Dedifferentiated amniotic fluid mesenchymal stem cell (primary cell): ENCODE measurements at regions not wholly inside any gene's neighbourhood (a gene's known extent, or its start where the extent isn't known, plus 50 kb on each side); places are given as distances from the start of the nearest gene placed in this dataset.

ENCODE experiments used
- DNase-seq: peaks from one replicate; pipeline ENCODE4 v3.0.0-alpha.2; 2016; ENCODE audit errors: extremely low spot score

DNA sequence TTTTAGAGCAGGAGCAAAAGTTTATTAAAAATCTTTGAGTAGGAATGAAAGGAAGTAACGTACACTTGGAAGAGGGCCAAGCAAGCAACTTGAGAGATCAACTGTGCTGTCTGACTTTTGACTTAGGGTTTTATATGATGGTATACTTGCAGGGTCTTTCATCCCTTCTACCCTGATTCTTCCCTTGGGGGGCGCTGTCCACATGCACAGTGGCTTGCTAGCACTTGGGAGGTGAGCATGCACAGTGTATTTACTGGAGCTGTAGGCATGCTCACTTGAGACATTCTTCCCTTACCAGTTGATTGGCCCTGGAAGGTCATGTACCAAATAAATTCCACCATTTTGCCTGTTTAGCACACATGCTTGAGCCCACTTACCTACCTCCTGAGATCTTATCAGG is 1001.3 kb upstream of the ADGRL2 start:
- DNase-seq, result no peak

DNA sequence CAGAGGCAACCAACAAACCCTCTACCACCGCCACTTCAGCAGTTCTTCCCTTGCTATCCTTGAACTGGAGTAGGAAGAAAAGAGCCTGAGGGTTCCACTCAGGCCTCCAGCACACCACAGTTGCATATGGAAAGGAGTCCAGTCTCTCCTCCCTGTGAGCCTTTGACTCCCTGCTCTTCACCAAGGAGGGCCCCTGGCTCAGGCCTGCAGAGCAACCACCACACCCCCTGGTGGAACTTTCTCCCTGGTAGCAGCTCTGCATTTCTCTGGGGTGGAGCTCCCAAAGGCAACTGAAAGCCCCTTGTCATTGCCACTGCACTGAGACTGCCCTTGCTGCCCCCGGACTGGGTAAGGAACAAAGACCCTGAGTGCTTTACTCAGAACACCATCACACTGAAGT is 1021.5 kb upstream of the ADGRL2 start:
- no peak for DNase-seq

DNA sequence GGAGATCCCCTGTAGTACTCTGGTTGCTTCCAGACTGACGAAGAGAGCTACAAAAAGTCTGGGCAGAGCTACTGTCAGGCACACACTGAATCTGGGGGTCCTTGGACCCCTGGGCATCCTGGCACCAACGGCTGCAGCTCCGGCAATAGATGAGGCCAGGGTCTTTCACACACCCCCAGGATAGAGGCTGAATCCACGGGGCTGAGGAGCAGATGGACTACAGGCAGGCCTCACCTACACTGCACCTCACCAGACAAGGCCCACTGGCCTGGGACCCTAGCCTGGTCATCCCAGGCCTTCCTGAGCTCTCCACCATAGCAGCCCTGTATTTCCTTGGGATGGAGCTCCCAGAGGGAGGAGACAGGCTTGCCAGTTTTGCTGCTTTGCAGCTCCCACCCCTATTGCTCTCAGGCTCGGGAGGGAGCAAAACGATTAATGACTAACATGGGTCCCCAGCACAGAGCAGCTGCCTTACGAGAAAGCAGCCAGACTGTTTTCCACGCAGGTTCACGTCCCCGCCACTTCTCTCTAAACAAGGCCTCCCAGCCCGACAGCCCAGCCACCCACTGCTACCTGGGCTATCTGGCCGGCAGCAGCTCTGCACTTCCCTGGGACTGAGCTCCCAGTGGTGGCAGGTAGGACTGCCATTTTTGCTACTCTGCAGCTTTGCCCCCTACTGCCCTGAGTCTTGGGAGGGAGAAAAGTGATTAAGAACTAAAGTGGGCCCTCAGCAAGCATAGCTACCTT is 1022.5 kb upstream of the ADGRL2 start:
- DNase-seq, result no peak

DNA sequence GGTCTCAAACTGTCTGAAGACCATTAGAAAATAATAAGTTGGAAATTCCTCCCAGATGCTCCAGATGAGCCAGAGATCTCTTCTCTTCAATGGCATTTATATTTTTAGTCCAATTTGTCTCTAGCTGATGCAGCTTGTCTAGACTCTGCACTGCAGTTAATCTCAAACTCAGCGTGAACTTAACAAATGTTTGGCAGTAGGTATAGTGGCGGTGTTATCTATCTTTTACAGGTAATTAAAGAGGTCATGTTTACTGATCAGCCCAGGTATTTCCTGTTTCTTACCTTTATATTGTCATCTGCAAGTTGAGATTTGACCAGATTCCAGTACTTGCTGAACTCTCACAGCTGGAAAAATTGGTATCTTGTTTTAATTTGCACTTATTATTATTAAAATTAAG is 1024.5 kb upstream of the ADGRL2 start:
- no peak for DNase-seq

DNA sequence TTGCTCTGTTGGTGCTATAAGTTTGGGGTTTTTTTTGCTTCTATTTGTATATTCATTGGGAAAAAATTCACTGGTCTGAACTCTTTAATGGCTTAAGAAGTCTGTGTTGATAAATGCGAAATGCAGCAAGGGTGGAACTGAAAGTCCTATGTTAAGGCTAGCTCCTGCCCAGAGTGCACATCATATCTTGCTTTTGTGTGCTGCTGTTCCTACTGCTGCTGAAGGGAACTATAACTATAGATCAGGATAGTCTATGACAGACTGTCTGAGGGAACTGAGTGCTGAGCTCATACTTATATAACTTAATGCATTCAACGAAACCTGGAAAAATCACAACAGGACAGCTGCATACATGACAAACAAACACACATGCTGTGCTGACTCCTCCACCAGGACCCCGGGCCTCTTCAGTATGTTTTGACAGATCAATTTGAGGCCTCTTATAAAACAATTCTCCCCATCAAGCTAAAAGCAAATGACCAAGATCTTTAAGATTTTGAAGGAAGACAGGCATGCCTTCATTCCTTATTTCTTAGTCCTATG is 1031.5 kb upstream of the ADGRL2 start:
- DNase-seq, result no peak

DNA sequence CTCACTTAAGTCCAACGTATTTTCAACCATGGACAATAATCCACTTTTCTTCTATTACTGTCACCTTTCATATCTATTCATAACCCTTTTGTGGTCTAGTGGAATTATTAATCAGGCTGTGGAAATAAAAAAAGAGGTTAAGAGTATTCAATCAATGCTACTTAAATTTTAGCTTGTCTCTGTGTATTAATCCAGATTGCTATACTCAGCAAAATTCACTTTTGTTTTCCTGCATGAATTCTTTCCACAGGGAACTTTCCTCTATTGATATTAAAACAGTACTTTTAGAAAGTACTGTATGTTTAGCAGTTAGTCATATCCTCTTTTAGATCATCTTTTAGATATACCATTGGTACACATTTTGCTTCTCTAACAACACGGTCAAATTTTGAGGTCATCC is 1033.0 kb upstream of the ADGRL2 start:
- DNase-seq, result no peak

DNA sequence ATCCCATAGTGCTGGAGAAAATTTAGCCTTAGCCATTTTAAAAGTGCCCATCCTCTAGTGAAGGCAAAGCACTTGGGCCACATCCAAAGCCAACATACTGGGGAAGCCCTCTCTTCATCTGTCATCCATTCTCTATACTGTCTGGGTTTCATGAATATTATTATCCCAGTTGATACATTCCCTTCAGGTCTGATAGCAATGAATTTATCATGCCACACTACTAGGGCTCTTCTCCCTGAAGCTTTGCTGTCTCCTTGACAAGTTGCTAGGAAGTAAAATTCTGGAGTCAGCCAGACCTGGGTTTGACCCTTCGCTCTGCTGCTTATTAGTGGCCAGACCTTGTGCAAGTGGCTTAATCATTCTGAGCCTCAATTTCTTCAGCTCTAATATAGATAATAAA is 1041.4 kb upstream of the ADGRL2 start:
- no peak for DNase-seq

DNA sequence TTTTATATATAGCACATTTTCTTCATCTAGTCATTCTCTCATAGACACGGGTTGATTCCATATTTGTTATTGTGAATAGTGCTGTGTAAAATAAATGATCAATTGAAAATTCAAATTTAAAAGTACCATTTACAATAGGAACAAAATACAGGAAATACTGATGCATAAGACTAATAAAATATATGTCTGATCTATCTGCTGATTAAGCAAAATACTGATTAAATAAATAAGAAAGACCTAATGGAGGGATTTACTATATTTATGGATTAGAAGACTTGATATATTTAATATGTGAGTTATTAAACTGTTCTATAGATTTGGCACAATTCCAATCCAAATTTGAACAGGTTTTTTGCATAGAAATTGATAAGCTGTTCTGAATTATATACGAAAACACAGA is 1044.8 kb upstream of the ADGRL2 start:
- DNase-seq, result no peak

DNA sequence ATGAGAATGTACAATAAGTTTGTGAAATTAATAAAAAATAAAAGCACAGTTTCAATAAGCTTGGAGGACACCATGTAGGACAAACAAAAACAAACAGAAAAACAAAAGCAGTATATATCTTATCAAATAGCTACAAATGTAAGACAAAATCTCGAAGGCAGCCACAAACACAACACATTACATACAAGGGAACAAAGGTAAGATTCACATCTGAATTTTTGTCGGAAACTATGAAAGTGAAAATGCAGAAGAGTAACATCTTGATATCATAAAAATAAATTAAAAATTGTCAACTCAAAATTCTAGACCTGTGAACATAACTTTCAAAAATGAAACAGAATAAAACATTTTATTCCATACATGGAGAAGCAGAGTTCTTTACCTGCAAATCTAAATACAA is 1049.5 kb upstream of the ADGRL2 start:
- DNase-seq, result no peak

DNA sequence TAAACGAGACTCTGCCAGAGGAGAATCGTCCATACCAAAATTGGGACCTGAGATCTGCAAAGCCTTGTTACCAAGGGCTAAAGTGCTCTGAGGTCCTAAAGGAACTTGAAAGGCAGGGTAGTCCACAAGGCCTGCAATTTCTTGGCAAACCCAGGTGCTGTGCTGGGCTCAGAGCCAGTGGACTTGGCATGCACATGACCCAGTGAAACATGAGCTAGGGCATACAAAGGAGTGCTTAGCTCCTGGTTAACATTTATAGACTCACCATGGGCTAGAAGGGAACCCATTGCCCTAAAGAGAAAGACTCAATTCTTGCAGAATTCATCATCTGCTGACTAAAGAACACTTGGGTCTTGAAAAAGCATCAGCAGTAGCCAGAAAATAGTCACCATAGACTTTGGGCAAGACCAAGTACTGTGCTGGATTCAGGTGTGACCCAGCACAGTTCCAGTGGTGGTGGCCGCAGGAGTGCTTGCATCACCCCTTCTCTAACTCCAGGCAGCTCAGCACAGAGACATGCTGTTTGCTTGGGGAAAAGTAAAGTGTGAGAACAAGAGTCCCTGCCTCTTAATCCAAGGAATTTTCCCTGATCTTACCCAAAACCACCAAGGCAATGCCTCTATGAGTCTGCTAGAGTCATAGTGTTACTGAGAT is 1069.4 kb upstream of the ADGRL2 start:
- DNase-seq, result no peak

DNA sequence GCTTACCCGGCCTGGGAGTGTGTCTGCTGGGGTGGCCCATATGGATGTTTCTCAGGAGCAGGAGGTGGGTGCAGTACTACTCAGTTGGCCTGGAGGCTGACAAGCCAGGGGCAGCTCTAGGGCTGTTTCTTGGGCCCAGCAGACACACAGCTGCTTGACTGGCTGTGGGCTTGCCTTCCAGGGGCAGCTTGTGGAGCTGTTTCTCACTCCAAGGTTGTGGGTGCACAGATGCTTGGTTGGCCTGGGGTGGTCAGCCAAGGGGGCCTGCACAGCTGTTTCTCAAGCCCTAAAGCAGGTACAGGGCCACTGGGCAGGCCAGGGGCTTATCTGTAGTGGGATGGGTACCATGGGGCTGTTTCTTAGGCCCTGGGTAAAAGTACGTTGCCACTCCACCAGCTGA is 1078.1 kb upstream of the ADGRL2 start:
- no peak for DNase-seq

DNA sequence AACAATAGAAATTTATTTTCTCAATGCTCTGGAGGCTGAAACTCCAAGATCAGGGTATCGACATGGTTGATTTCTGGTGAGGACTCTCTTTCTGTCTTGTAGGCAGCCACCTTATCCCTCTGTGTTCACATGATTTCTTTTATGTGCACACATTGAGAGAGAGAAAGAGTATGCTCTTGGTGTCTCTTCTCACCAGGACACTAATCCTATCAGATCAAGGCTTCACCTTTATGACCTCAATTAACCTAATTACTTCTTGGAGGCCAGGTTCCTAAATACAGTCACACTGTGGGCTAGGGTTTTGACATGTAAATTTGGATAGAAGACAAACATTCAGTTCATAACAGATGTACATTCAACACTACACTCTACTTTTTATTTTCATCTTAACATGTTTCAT is 1094.2 kb upstream of the ADGRL2 start:
- no peak for DNase-seq

DNA sequence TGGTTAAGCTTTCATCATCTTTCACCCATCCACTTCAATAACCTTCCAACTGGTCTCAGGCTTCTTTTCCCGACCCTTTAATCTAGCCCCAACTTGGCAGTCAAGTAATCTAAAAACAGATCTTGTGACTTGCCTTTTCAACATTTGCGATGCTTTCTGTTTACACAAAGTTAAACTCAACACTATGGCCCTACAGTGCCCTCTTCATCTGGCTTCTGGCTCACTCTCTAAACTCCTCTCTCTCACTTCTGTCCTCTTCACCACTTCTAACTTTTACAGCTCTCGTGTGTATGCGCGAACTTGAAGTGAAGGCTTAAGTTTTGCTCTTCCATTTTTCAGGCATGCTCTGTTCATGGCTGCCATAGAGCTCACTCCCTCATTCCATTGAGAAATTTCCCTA is 1122.3 kb upstream of the ADGRL2 start:
- no peak for DNase-seq

DNA sequence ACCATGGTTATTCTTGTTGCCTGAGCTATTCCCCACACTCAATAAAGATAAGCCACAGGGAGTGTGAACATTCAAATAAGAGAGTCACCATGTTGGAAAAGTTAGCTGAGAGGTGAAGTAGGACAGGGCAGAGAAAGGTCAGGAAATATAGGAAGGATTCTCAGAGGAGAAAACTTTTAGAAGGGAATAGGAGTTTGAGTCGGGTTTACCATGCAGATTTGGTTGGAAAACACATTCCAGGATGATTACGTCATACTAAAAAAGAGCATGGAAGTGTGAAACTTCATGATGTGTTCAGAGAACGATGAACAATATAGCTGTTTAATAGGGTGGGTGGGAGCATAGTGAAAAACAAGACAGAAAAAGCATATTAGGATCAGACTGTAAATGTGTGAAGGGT is 1125.3 kb upstream of the ADGRL2 start:
- no peak for DNase-seq

DNA sequence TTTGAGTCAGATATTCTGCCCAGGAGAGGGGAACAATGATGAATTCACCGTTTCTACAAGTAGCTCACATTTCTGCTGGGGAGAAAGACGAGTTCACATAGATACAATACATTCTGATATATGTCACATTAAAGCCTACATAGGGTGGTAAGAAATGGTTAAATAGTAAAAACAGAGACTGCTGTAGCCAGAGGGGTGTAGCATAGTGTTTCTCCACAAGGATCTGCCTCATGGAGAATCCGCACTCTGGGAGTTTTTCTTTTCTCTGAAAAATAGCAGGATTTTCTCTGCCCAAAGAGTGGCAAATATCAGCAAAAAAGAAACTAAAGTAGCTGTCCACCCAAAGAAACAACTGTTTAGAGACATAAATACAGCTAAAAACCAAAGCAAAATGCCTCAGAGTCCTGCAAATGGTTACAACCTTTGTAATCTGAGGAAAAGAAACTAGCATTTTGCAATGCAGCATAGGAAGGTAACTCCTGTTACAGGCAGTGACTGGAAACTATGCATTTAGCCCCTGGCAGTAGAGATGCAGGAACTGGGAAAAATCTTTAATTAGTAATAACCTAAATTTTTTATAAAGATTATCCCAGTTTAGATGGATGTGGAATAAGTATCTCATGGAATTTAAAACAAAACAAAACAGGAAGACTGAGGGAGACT is 1126.7 kb upstream of the ADGRL2 start:
- no peak for DNase-seq

DNA sequence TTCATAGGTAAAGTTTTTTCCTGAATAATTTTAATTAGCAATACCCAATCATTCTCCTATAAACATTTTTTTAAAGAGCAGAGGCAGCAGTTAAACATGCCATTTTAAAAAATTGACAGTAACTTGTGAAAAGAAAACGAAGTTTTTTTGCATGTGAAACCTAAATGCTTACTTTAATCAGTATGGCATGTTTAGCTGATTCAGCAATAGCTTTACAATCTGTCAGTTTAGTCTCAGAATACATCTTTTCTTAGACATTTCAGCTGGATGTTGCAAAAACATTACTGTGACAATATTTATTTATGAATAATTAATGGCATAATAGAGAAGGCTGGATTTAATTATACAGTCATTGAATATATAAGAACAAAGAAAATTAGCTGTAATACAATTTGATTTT is 1132.4 kb upstream of the ADGRL2 start:
- DNase-seq, result no peak

DNA sequence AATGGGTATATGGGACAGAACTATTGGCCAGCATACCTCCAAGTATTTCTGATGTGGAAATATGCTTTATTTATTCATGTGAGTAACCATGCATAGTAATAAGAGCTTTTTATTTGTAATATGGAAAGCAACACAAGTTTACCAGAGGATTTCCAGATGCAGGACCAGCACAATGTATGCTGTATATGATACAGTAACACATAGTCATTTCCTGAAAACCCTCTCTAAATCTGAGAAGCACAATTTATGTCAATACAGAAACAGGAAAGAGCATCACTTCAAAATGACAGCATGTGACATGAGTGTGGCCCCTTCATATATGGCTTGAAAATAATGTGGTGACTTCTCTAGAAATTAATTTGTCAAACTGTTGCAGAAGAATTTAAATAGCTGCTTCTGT is 1134.7 kb upstream of the ADGRL2 start:
- no peak for DNase-seq

DNA sequence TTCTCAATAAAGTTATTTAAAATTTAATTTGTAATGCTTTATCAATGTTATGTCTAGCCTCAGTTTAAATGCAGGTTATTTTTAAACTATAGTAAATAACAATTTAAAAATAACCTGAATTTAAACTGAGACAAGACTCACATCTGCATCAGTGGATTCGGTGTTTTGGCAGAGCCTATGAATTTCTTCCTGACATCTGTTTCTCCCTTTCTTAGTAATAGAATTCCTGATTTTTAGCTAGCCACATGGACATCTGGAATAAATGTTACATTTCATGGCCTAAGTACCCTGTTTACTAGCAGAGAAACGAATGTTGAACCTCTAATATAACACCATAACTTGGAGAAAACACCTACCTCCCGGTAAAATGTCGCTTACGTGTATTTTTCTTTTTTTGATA is 1141.6 kb upstream of the ADGRL2 start:
- DNase-seq, result no peak

DNA sequence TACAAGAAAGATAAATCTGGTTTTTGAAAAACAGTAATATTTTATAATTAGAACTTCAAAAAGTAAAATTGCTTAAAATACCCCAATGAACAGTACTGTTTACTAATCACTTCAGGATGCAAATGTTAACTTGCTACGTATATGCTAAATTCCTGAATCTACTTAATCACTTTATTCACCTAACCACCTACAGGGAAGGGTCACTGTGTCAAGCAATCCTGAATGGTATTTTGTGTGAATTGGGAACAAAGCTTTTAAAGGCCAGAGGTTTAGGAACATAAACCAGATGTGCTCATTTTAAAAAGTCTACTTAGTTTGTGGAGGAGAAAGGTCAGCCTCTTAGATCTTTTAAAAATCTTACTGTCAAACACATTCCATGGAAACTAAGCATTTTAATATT is 1143.0 kb upstream of the ADGRL2 start:
- no peak for DNase-seq

DNA sequence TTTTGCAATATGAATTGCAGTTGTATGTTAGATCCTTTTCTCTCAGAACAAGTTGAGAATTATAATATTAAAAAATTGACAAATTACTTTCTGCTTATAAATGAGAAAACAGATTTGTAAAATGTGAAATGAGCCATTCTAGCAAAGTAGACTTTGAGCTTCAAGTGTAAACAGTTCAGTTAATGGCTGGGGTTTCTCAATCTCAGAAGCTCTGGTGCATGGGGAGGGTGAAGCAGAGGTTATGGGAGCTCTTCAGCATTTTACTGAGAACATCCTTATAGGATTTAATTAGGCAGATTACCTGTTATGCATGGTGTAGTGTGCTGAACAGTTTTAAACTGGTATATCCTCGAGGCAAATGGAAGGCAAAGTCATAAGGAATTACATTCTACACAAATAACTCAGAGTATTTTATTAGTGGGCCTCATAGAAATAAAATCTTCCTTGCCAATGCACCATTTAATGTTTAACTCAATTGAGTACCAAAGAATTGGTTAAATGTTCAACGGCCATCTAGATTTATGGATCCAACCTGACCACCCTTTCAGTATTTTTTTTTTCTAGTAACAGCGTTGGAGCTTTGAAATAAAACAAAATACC is 1143.6 kb upstream of the ADGRL2 start:
- DNase-seq, result no peak

DNA sequence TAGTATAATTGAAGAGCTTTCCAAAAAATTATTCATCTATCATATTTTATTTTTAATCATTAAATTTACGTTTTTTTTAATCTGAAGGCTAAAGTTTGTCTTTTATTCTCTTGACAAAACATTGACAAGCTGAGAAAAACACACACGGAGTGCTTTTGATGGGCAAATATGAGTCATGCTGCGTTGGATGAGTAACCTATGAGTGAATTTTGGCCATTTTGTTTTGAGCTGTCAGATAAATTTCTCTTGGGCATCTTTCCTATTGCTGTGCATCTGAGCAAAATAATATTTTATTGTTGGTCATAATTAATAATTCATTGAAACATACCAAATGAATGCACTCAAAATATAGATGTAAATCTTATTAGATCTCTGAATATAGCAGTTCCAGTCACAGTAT is 1144.1 kb upstream of the ADGRL2 start:
- DNase-seq, result no peak

DNA sequence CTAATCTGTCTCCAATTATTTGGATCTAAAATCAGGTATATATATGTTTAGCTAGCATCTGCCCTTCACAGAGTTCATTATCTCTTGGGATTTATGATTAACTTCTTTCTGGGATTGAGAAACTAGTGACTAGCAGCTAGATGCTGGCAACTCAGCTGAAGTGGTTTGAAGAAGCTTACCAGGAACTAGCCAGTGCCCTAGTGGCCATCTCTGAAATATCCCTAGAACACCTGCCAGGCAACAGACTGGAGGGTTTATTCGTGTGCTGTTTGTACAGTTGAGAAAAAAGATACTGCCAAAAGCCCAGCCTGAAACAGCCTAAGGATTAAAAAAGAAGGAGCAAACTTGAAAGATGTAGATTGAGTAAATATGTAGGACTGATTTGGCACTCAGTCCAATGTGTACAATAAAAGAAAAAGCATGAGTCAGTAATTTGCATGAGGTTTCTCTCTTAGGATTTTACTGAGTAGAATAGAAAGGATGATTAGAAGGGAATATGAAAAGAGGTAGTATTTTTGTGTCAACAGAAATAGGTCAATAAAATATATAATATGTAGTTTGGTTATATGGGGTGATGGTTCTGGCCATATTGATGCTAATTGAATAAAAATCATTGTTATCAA is 1144.6 kb upstream of the ADGRL2 start:
- no peak for DNase-seq
